SH-SY5Y (cell line): ENCODE measurements at regions not wholly inside any gene's neighbourhood (a gene's known extent, or its start where the extent isn't known, plus 50 kb on each side); places are given as distances from the start of the nearest gene placed in this dataset.

Experiments used
- GATA2 ChIP-seq: IDR thresholded peaks from 2 replicates; pipeline ENCODE4 v1.6.1; 2011; ENCODE audit warnings: mild to moderate bottlenecking, low read depth, low read length
- GATA3 ChIP-seq: IDR thresholded peaks from 2 replicates; pipeline ENCODE4 v1.6.1; 2011; ENCODE audit warnings: low read depth, mild to moderate bottlenecking, low read length, moderate library complexity

- TF ChIP-seq GATA3 (no peak), GATA2 (no peak)
Measured at GRCh38 chr6:49325891-49326290, 137.2 kb downstream of the MMUT start.
